CD4-positive, alpha-beta memory T cell (primary cell): ENCODE measurements at regions not wholly inside any gene's neighbourhood (a gene's known extent, or its start where the extent isn't known, plus 50 kb on each side); places are given as distances from the start of the nearest gene placed in this dataset.
A peak's percentile ranks its signal among the peaks of the same experiment; 100 is the strongest.

Experiments
- CTCF ChIA-PET: fragments of 350-600 bp; sonication (Branson Sonifier 250); formaldehyde crosslinking; loops from one replicate; lab custom pipeline; 2021; ENCODE audit warnings: inconsistent platforms; ENCODE audit not compliant: partially characterized antibody; lab: Charles Lee
- POLR2A ChIA-PET: fragments of 350-600 bp; sonication (Branson Sonifier 250); formaldehyde crosslinking; loops from one replicate; lab custom pipeline; 2021; ENCODE audit not compliant: partially characterized antibody; lab: Charles Lee
- DNase-seq, 5 donors: peaks; one replicate each; pipeline versions ENCODE4 v3.0.0 to v3.0.0-alpha.2; 2020 to 2022; ENCODE audit warnings: mixed read lengths in 1 of 5
- H3K27ac ChIP-seq: one replicate; pipeline ENCODE4 v1.7.0; 2013; ENCODE audit warnings: low read depth, low read length
- H3K27me3 ChIP-seq: 2 replicates; pipeline ENCODE4 v1.7.0; 2013; ENCODE audit warnings: mild to moderate bottlenecking, low read length, moderate library complexity; ENCODE audit not compliant: insufficient read depth
- H3K36me3 ChIP-seq: 2 replicates; pipeline ENCODE4 v1.7.0; 2013; ENCODE audit warnings: mild to moderate bottlenecking, low read length, moderate library complexity; ENCODE audit not compliant: insufficient read depth
- H3K4me1 ChIP-seq: 2 replicates; pipeline ENCODE4 v1.7.0; 2013; ENCODE audit warnings: mild to moderate bottlenecking, low read length, moderate library complexity; ENCODE audit not compliant: insufficient read depth
- H3K4me3 ChIP-seq, 2 donors: one replicate each; pipeline ENCODE4 v1.7.0; 2013; ENCODE audit warnings: low read length in 2 of 2, mild to moderate bottlenecking in 1 of 2
- H3K9me3 ChIP-seq, 2 donors: one replicate each; pipeline ENCODE4 v1.7.0; 2013; ENCODE audit warnings: low read length in 2 of 2, control low read depth in 1 of 2; ENCODE audit not compliant: control insufficient read depth in 1 of 2
- H3K27ac Mint-ChIP-seq, 7 donors: one replicate each; pipeline ENCODE4 v1.8.0; 2020 to 2021; ENCODE audit warnings: mixed read lengths in 7 of 7, mild to moderate bottlenecking in 6 of 7, inconsistent platforms in 3 of 7, moderate library complexity in 3 of 7
- H3K27me3 Mint-ChIP-seq, 2 donors: one replicate each; pipeline ENCODE4 v1.8.0; 2020 to 2021; ENCODE audit warnings: mixed read lengths in 2 of 2
- H3K36me3 Mint-ChIP-seq, 2 donors: one replicate each; pipeline ENCODE4 v1.8.0; 2020 to 2021; ENCODE audit warnings: mixed read lengths in 2 of 2, inconsistent platforms in 1 of 2, mild to moderate bottlenecking in 1 of 2
- H3K4me1 Mint-ChIP-seq, 4 donors: one replicate each; pipeline ENCODE4 v1.8.0; 2020 to 2021; ENCODE audit warnings: mixed read lengths in 4 of 4, mild to moderate bottlenecking in 1 of 4
- H3K4me3 Mint-ChIP-seq, 8 donors: one replicate each; pipeline ENCODE4 v1.8.0; 2020 to 2021; ENCODE audit warnings: mixed read lengths in 8 of 8, mild to moderate bottlenecking in 7 of 8, moderate library complexity in 6 of 8, inconsistent platforms in 3 of 8
- H3K9me3 Mint-ChIP-seq, 8 donors: one replicate each; pipeline ENCODE4 v1.8.0; 2020 to 2021; ENCODE audit warnings: mixed read lengths in 8 of 8, mild to moderate bottlenecking in 5 of 8, inconsistent platforms in 3 of 8, moderate library complexity in 1 of 8
- intact Hi-C: fragments of 100-400 bp; cut with micrococcal nuclease; formaldehyde crosslinking; loops from one replicate; pipeline ENCODE4 v1.15.1; 2023

GRCh38 chr1:229029879-229030235 is 241.1 kb upstream of the RAB4A start:
- H3K4me3 ChIP-seq, result no peak overlapping the region
- H3K27me3 ChIP-seq, result no peaks in the 10 kb centered on the region
- Mint-ChIP-seq H3K4me3 (no peak overlapping the region), H3K27me3 (no peaks in the 10 kb centered on the region), H3K4me1 (peaks cover 35 to 70% (median 45%) of the 10 kb centered on the region in 4 donors), H3K9me3 (no peaks in the 10 kb centered on the region), H3K36me3 (no peaks in the 10 kb centered on the region), H3K27ac (peak overlapping the region in 1 of 7 donors; percentile 29)
- intact Hi-C loops, result no loop called here
- POLR2A ChIA-PET, result no interaction called here
- DNase-seq, result no peak
- peaks cover 57% of the 10 kb centered on the region for H3K4me1 ChIP-seq
- no peaks in the 10 kb centered on the region for H3K9me3 ChIP-seq
- no peaks in the 10 kb centered on the region for H3K36me3 ChIP-seq
- CTCF ChIA-PET, result no interaction called here
- H3K27ac ChIP-seq, result no peak overlapping the region

GRCh38 chr1:229030630-229031029 is 240.3 kb upstream of the RAB4A start:
- no peaks in the 10 kb centered on the region for H3K27me3 ChIP-seq
- peaks cover 42 to 76% (median 53%) of the 10 kb centered on the region in 4 donors for H3K4me1 Mint-ChIP-seq
- POLR2A ChIA-PET, result no interaction called here
- H3K4me3 Mint-ChIP-seq, result no peak overlapping the region
- no peaks in the 10 kb centered on the region for H3K9me3 ChIP-seq
- no peaks in the 10 kb centered on the region for H3K36me3 Mint-ChIP-seq
- no peak for DNase-seq
- H3K27ac ChIP-seq, result no peak overlapping the region
- H3K4me3 ChIP-seq, result no peak overlapping the region
- H3K36me3 ChIP-seq, result no peaks in the 10 kb centered on the region
- H3K9me3 Mint-ChIP-seq, result no peaks in the 10 kb centered on the region
- CTCF ChIA-PET, result interaction anchor here (1.2 kb wide), 1 partner anchor 196 kb away, joined by 3 read pairs; no protein-coding TSS in a partner anchor
- intact Hi-C loops, result no loop called here
- peak overlapping the region in 2 of 7 donors; percentile 29 to 35 for H3K27ac Mint-ChIP-seq
- peaks cover 65% of the 10 kb centered on the region for H3K4me1 ChIP-seq
- H3K27me3 Mint-ChIP-seq, result no peaks in the 10 kb centered on the region

GRCh38 chr1:229031061-229031460 is 239.8 kb upstream of the RAB4A start:
- Histone ChIP-seq H3K27ac (no peak overlapping the region), H3K36me3 (no peaks in the 10 kb centered on the region), H3K4me3 (no peak overlapping the region), H3K9me3 (no peaks in the 10 kb centered on the region), H3K27me3 (no peaks in the 10 kb centered on the region), H3K4me1 (peaks cover 70% of the 10 kb centered on the region)
- Mint-ChIP-seq H3K27ac (peak overlapping the region in 2 of 7 donors; percentile 29 to 35), H3K36me3 (no peaks in the 10 kb centered on the region), H3K4me3 (peak overlapping the region in 1 of 8 donors; percentile 3), H3K9me3 (no peaks in the 10 kb centered on the region), H3K27me3 (no peaks in the 10 kb centered on the region), H3K4me1 (peaks cover 47 to 81% (median 56%) of the 10 kb centered on the region in 4 donors)
- ChIA-PET POLR2A (no interaction called here), CTCF (interaction anchor here (1.2 kb wide), 1 partner anchor 196 kb away, joined by 3 read pairs; no protein-coding TSS in a partner anchor)
- intact Hi-C loops, result no loop called here
- DNase-seq, result no peak

- Histone ChIP-seq H3K4me3 (no peak overlapping the region), H3K9me3 (no peaks in the 10 kb centered on the region), H3K4me1 (peaks cover 76% of the 10 kb centered on the region), H3K27me3 (no peaks in the 10 kb centered on the region), H3K27ac (no peak overlapping the region), H3K36me3 (no peaks in the 10 kb centered on the region)
- no peaks in the 10 kb centered on the region for H3K27me3 Mint-ChIP-seq
- DNase-seq, result no peak
- ChIA-PET CTCF (interaction anchor here (1.2 to 1.5 kb wide), 2 partner anchors 195 to 296 kb away, joined by 3 to 5 read pairs; partner anchors contain the start of gene RHOU), POLR2A (no interaction called here)
- H3K36me3 Mint-ChIP-seq, result no peaks in the 10 kb centered on the region
- intact Hi-C loops, result no loop called here
- peaks cover 52 to 87% (median 63%) of the 10 kb centered on the region in 4 donors for H3K4me1 Mint-ChIP-seq
- peak overlapping the region in 3 of 7 donors; percentile 6 to 70 (median 62) for H3K27ac Mint-ChIP-seq
- H3K9me3 Mint-ChIP-seq, result no peaks in the 10 kb centered on the region
- H3K4me3 Mint-ChIP-seq, result peak overlapping the region in 2 of 8 donors; percentile 77 to 86
Measured at GRCh38 chr1:229031481-229032341, 239.2 kb upstream of the RAB4A start.

GRCh38 chr1:229032375-229032774 is 238.5 kb upstream of the RAB4A start:
- no peak for DNase-seq

GRCh38 chr1:229033480-229033879 is 237.4 kb upstream of the RAB4A start:
- intact Hi-C loops, result no loop called here
- H3K9me3 Mint-ChIP-seq, result no peaks in the 10 kb centered on the region
- H3K4me3 Mint-ChIP-seq, result peak overlapping the region in 6 of 8 donors; percentile 47 to 86 (median 62)
- H3K36me3 Mint-ChIP-seq, result no peaks in the 10 kb centered on the region
- CTCF ChIA-PET, result interaction anchor here (1.1 to 1.5 kb wide), 3 partner anchors 23 to 298 kb away, joined by 3 to 5 read pairs (median 4); partner anchors contain the start of gene RHOU
- Histone ChIP-seq H3K36me3 (no peaks in the 10 kb centered on the region), H3K4me3 (no peak overlapping the region), H3K27ac (no peak overlapping the region), H3K4me1 (peaks cover 79% of the 10 kb centered on the region), H3K27me3 (no peaks in the 10 kb centered on the region), H3K9me3 (no peaks in the 10 kb centered on the region)
- peaks cover 52 to 90% (median 64%) of the 10 kb centered on the region in 4 donors for H3K4me1 Mint-ChIP-seq
- DNase-seq, result no peak
- no peaks in the 10 kb centered on the region for H3K27me3 Mint-ChIP-seq
- POLR2A ChIA-PET, result interaction anchor here (0.9 to 1.2 kb wide), 4 partner anchors 25 to 297 kb away, joined by 3 to 4 read pairs (median 3); no protein-coding TSS in a partner anchor
- peak overlapping the region in 4 of 7 donors; percentile 18 to 62 (median 52) for H3K27ac Mint-ChIP-seq

More at GRCh38 chr1:229032375-229032774, 238.5 kb upstream of the RAB4A start:
- Histone ChIP-seq H3K4me3 (no peak overlapping the region), H3K9me3 (no peaks in the 10 kb centered on the region), H3K4me1 (peaks cover 77% of the 10 kb centered on the region), H3K27me3 (no peaks in the 10 kb centered on the region), H3K36me3 (no peaks in the 10 kb centered on the region), H3K27ac (no peak overlapping the region)
- ChIA-PET CTCF (interaction anchor here (1.5 kb wide), 1 partner anchor 297 kb away, joined by 5 read pairs; the partner anchor contains the start of gene RHOU), POLR2A (interaction anchor here (1.0 kb wide), 1 partner anchor 94 kb away, joined by 3 read pairs; no protein-coding TSS in a partner anchor)
- H3K36me3 Mint-ChIP-seq, result no peaks in the 10 kb centered on the region
- H3K9me3 Mint-ChIP-seq, result no peaks in the 10 kb centered on the region
- intact Hi-C loops, result no loop called here
- peaks cover 51 to 87% (median 63%) of the 10 kb centered on the region in 4 donors for H3K4me1 Mint-ChIP-seq
- no peaks in the 10 kb centered on the region for H3K27me3 Mint-ChIP-seq
- peak overlapping the region in 5 of 7 donors; percentile 6 to 70 (median 52) for H3K27ac Mint-ChIP-seq
- peak overlapping the region in 7 of 8 donors; percentile 57 to 86 (median 76) for H3K4me3 Mint-ChIP-seq

GRCh38 chr1:229034342-229034741 is 236.6 kb upstream of the RAB4A start:
- no peak overlapping the region for H3K27ac ChIP-seq
- intact Hi-C loops, result no loop called here
- no peaks in the 10 kb centered on the region for H3K36me3 ChIP-seq
- Mint-ChIP-seq H3K4me1 (peaks cover 59 to 91% (median 70%) of the 10 kb centered on the region in 4 donors), H3K27me3 (peaks cover 0 to 3% of the 10 kb centered on the region in 2 donors), H3K27ac (peak overlapping the region in 6 of 7 donors; percentile 40 to 92 (median 74)), H3K9me3 (peaks cover 0 to 5% (median 0%) of the 10 kb centered on the region in 8 donors), H3K36me3 (peaks cover 0 to 4% of the 10 kb centered on the region in 2 donors), H3K4me3 (peak overlapping the region in 7 of 8 donors; percentile 18 to 87 (median 80))
- H3K27me3 ChIP-seq, result no peaks in the 10 kb centered on the region
- DNase-seq, result no peak
- no peak overlapping the region for H3K4me3 ChIP-seq
- H3K9me3 ChIP-seq, result no peaks in the 10 kb centered on the region
- POLR2A ChIA-PET, result interaction anchor here (0.9 to 2.8 kb wide), 4 partner anchors 8 to 298 kb away, joined by 3 to 12 read pairs (median 6); no protein-coding TSS in a partner anchor
- peaks cover 76% of the 10 kb centered on the region for H3K4me1 ChIP-seq
- CTCF ChIA-PET, result interaction anchor here (1.1 to 1.6 kb wide), 3 partner anchors 23 to 221 kb away, joined by 3 to 6 read pairs (median 5); no protein-coding TSS in a partner anchor
